ENCODE measurements at regions not wholly inside any gene's neighbourhood (a gene's known extent, or its start where the extent isn't known, plus 50 kb on each side); places are given as distances from the start of the nearest gene placed in this dataset.

DNA sequence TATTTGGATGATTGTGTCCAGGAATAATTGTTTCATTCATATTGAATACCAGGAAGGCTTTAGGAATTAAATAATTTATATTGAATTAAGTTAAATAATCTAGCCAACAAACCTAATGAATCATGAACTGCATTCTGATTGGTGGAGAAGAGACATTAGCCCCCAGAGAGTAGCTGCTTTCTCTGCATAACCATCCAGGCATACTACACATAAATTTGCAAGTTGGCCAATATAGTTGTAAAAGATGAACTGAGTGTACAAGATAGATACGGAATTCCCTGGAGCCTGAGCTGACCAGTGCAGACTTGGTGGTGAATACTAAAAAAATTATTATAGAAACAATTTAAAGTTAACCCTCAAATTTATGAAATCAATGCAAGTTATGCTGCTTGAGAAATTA is 311.8 kb upstream of the KIF2A start:
- TF ChIP-seq, protein P1, sequence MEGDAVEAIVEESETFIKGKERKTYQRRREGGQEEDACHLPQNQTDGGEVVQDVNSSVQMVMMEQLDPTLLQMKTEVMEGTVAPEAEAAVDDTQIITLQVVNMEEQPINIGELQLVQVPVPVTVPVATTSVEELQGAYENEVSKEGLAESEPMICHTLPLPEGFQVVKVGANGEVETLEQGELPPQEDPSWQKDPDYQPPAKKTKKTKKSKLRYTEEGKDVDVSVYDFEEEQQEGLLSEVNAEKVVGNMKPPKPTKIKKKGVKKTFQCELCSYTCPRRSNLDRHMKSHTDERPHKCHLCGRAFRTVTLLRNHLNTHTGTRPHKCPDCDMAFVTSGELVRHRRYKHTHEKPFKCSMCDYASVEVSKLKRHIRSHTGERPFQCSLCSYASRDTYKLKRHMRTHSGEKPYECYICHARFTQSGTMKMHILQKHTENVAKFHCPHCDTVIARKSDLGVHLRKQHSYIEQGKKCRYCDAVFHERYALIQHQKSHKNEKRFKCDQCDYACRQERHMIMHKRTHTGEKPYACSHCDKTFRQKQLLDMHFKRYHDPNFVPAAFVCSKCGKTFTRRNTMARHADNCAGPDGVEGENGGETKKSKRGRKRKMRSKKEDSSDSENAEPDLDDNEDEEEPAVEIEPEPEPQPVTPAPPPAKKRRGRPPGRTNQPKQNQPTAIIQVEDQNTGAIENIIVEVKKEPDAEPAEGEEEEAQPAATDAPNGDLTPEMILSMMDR (IDR thresholded peaks at IDR 0.05): no peak
- TF ChIP-seq POLR2A (IDR thresholded peaks at IDR 0.05): no peak
- no peak for TF ChIP-seq POLR2AphosphoS5 (IDR thresholded peaks at IDR 0.05)
